ELR (cell line): ENCODE measurements at regions not wholly inside any gene's neighbourhood (a gene's known extent, or its start where the extent isn't known, plus 50 kb on each side); places are given as distances from the start of the nearest gene placed in this dataset.
"Not testable (repeated sequence)": the region's sequence is repeated elsewhere in the genome, so short reads cannot be mapped to it uniquely, and the experiment has no call there.

ENCODE experiments used
- DNase-seq: peaks from one replicate; pipeline ENCODE4 v3.0.0-alpha.2; 2015; ENCODE audit warnings: low read depth

DNA sequence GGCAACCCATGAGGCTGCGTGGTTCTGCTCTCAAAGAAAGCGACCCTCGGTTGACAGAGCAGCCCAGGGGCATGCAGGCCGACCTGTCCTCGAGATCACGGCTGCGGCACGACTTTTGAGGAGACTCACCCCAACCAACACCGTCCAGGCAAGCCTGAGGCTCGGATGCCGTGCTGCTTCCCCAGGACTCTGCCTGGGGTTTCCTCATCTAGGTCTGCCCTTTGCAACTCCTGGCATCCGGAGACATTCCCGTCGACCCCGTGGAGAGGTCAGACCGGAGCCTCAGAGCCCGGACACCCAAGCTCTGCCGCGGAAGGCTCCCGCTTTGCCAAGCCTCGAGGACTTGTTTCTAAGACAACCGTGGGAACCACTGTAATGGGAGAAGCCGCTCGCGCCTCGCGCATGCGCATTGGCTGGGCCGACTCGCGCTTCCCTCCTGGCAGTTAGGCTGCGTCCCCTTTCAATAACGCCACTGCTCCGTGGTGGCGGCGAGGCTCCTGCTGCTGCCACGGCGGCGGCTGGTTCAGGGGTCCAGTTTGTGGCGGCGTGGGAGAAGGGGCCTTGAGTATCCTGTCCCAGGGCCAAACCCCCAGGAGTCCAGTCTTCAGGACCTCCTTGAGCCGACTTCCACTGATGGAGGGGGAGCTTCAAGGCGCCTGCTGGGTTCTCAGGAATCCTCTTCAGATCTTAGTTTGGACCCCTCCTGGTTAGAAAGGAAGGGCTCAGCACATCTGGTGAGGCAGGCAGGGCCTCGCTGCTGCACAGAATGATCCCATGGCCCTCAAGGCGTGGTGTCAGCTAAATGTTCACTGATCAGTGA, 101.7 kb upstream of the ZNF337 start:
- DNase-seq = not testable (repeated sequence)

DNA sequence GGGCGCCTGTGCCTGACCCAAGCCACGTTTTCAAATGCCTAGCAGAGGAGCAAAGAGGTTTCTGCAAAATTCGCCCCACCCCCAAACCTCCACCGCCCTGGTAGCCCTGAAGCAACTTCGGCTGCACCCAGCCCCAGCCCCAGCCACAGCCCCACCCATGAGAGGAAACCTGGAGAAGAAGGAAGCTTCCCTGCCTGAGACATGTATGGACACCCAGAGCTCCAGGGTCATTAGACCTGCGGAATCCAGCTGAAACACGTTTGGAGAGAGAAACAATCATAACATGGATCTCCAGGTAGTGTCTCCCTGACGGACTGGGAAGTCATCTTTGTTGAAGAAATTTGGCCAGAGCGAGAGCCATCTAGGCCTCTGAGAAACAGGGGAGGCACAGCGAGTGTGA, 100.4 kb upstream of the ZNF337 start:
- DNase-seq = not testable (repeated sequence)

DNA sequence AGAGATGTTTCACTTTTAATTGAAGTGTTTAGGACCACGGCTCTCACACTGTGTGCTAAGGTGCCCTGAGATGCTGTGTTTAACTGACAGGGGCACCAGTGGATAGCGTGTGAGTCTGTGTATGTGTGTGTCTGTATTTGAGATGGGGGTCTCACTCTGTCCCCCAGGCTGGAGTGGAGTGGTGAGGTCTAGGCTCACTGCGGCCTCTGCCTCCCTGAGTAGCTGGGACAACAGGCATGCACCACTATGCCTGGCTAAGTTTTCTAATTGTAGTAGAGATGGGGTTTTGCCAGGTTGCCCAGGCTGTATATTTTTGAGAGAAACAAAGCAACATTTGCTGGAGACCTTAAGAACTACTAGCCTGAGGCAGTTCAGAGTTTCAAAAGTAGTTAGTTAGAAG, 80.6 kb upstream of the ZNF337 start:
- not testable (repeated sequence) for DNase-seq

DNA sequence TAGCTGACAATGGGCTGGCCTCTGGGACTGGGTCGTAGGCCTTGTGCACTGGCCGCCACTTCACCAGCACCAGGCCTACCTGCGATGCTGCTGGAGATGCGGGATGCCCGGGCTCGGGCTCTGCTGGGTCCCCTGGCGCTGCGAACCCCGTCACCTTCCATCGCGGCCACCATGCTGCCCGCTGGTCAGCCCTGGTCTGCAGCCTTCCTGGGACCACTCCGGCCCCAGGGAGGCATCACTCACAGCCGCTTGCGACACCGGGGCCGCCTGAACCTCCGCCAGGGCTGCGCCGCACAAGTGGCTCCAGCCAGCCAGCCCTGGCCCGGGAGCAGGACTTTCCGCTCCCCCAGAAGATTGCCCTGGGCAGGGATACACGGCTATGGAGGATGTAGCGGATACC, 78.1 kb upstream of the ZNF337 start:
- DNase-seq = not testable (repeated sequence)

DNA sequence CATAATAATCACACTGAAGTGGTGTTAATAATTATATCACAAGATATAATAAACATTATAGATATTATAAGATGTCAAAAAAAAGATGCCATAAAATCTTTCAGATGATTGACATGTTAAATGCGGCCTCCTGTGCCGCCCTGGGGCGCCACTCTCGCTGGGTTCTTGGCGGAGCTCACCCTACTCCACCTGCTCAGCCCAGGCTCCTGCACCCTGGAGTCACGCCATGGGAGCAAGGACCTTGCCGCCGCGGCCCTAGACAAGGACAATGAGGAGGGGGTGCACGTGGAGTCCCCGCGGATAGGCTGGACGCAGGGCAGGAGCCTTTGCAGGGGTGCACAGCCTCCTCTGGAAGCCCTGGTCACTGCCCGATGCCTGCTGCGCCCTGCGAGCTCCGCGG, 77.5 kb upstream of the ZNF337 start:
- not testable (repeated sequence) for DNase-seq

DNA sequence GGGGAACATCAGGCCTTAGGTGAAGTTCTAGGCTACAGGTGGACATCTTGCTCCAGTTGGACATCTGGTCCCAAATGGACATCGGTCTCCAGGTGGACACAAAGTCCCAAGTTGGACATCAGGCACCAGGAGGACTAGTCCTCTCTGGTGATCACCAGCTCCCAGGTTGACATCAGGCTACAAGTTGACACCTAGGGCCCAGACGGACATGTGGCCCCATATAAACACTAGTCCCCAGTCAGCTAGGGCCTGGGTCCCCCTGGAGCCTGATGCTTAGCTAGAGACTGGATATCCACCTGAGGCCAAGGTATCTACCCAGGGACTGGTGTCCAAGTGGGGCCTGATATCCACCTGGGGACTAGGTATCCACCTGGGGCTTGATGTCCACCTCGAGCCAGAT, 75.8 kb upstream of the ZNF337 start:
- DNase-seq = not testable (repeated sequence)

DNA sequence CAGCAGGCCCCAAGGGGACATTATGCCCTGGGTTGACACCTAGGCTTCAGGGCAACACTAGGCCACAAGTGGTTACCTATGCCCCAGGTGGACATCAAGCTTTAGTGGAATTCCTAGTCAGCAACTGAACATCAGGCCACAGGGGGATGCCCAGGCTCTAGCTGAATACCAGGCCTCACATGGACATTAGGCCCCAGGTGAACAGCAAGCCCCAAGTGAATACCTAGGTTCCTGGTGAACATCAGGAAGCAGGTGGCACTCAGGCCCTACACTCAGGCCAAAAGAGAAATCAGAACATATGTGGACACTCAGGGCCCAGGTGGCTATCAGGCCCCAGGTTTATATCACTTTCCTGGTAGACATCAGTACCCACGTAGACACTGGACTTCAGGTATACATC, 75.2 kb upstream of the ZNF337 start:
- DNase-seq = not testable (repeated sequence)

DNA sequence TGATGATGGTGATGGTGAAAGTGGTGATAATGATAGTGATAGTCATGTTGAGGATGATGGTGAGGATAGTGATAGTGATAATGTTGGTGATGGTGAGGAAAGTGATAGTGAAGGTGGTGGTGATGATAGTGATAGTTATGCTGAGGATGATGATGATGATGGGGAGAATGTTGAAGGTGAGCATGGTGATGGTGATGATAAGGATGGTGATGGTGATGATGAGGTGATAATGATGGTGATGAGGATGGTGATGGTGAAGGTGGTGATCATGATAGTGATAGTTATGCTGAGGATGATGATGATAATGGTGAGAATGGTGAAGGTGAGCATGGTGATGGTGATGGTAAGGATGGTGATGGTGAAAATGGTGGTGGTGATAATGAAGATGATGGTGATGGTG, 64.9 kb upstream of the ZNF337 start:
- no peak for DNase-seq

DNA sequence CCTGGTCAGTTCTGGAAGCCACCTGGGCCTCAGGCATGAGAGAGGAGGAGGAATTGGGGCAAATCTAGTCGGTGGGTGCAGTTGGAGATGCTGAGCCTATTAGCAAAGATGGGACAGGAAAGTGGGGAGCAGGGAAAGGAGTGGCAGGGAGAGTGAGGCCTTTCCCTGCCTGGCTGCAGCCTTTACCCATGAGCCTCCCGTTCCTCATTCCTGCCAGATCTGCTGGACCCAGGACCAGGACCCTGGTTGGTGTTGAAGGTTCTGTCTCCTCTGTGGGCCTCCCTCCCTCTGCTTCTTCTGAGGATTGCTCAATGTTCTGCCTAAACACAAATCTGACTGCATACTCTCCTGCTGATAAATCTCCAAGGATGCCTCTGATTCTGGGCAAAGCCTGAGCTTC, 64.4 kb upstream of the ZNF337 start:
- not testable (repeated sequence) for DNase-seq

DNA sequence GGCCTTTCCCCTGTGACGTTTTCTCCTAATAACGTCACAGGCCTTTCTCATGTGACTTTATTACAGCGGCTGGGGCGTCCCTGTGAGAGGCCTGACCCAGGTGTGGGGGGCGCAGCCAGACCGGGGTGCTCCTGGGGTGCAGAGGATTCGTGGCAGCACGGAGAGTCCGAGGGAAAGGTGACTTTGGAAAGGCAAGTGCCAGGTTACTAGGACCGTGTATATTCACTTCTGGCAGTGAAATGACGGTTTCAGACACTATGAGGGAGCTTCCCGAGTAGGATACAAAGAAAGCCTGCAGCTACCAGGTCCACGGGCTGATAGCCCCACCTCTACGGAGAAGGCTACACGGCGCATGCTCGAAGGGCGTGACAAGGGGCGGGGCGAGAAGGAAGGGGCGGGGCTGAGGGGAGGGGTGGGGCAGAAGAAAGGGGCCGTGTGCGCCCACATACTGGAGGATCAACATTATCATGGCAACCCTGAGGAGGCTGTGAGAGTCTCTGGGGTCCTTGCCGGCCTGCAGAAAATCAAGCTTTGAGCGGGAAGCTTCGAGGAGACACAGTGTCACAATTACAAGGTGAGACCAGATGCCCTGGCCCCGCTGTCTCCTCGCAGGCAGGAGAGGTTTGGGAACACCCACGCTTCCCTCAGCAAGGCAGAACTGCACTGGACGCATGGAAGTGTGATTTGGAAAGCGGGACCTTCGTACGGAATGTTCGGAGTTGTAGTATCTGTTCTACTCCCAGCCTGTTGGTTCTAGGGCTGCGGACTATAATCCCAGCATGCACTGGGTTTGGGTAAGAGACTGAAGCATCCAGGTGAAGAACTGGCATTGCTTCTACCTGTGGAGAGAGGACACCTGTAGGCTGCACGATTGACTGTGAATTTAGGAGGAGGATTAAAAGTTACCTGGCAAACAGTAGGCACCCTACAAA, 54.4 kb upstream of the ZNF337 start:
- DNase-seq = peak; percentile 52

DNA sequence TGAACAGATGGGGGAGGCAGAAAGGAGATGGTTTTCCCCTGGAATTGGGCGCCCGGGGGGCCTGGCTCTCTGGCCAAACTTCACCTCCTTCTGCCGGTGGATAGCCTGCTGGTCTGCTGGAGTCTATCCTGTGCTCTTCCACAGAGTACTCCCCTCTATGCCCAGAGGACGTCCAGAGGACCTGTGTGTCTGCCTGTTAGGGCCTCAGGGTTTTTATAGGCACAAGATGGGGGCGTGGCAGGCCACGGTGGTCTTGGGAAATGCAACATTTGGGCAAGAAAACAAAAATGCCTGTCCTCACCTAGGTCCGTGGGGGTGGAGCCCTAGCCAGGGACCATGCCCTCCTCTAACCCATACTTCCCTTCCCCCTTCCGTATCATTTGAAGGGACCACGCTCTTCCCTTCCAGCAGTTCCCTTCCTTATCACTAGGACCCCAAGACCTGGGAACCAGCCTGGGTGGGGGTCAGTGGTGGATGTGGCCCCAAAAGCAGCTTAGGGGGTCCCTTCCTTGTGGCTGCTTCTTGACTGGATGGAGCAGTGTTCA, 53.6 kb upstream of the ZNF337 start:
- DNase-seq = no peak

DNA sequence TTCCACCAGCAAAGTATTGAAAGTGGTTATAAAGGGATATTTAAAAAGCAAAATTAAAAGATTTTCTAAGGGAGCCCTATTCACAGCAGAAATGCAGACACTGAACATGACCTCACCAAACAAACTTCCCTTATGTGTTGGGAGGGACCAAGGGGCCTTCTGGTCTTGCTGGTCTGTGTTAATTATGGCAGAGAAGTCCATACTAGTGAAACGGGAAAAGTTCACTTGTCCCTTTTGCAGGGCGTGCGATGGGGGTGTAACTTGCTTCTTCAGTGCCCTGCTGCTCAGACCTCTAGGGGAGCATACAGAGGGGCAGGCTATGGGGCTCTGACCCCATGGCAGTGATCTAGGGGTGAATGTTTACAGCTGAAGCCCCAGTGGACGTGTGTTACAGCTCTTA, 53.0 kb upstream of the ZNF337 start:
- no peak for DNase-seq
